NCI-H748 (cell line): ENCODE measurements at regions not wholly inside any gene's neighbourhood (a gene's known extent, or its start where the extent isn't known, plus 50 kb on each side); places are given as distances from the start of the nearest gene placed in this dataset.
"Not testable (repeated sequence)": the region's sequence is repeated elsewhere in the genome, so short reads cannot be mapped to it uniquely, and the experiment has no call there.

Experiments
- DNase-seq: peaks from one replicate; lab custom pipeline; 2025; ENCODE audit not compliant: unreplicated experiment; lab: John Stamatoyannopoulos, UW

- DNase-seq: peak; percentile 55
Measured at GRCh38 chr2:187986390-187987105, 305.1 kb upstream of the GULP1 start.

GRCh38 chr2:187988348-187988747 lies 303.3 kb upstream of the GULP1 start:
- DNase-seq: peak; percentile 31

- DNase-seq: peak; percentile 77
Measured at GRCh38 chr2:187989925-187990623, 301.6 kb upstream of the GULP1 start.

GRCh38 chr2:187991389-187991788 lies 300.3 kb upstream of the GULP1 start:
- no peak for DNase-seq

- DNase-seq: peak; percentile 95
Measured at GRCh38 chr2:187994464-187995331, 297.0 kb upstream of the GULP1 start.

GRCh38 chr2:187995556-187995955 lies 296.1 kb upstream of the GULP1 start:
- no peak for DNase-seq

- DNase-seq: no peak
Measured at GRCh38 chr2:187996630-187997029, 295.0 kb upstream of the GULP1 start.

- DNase-seq: no peak
Measured at GRCh38 chr2:188000189-188000588, 291.5 kb upstream of the GULP1 start.

- DNase-seq: no peak
Measured at GRCh38 chr2:188003800-188004199, 287.9 kb upstream of the GULP1 start.

- no peak for DNase-seq
Measured at GRCh38 chr2:188013767-188014166, 277.9 kb upstream of the GULP1 start.

- DNase-seq: no peak
Measured at GRCh38 chr2:188016917-188017316, 274.8 kb upstream of the GULP1 start.

- DNase-seq: no peak
Measured at GRCh38 chr2:188022389-188022788, 269.3 kb upstream of the GULP1 start.

GRCh38 chr2:188023035-188023434 lies 268.6 kb upstream of the GULP1 start:
- DNase-seq: no peak

- no peak for DNase-seq
Measured at GRCh38 chr2:188024811-188025210, 266.9 kb upstream of the GULP1 start.

- DNase-seq: no peak
Measured at GRCh38 chr2:188028739-188029138, 262.9 kb upstream of the GULP1 start.

- DNase-seq: no peak
Measured at GRCh38 chr2:188032306-188032705, 259.4 kb upstream of the GULP1 start.

- no peak for DNase-seq
Measured at GRCh38 chr2:188032786-188033185, 258.9 kb upstream of the GULP1 start.

- not testable (repeated sequence) for DNase-seq
Measured at GRCh38 chr2:188033240-188033639, 258.4 kb upstream of the GULP1 start.

- not testable (repeated sequence) for DNase-seq
Measured at GRCh38 chr2:188034102-188034501, 257.6 kb upstream of the GULP1 start.

GRCh38 chr2:188035377-188035776 lies 256.3 kb upstream of the GULP1 start:
- DNase-seq: not testable (repeated sequence)

- not testable (repeated sequence) for DNase-seq
Measured at GRCh38 chr2:188036786-188037185, 254.9 kb upstream of the GULP1 start.

- no peak for DNase-seq
Measured at GRCh38 chr2:188039307-188039706, 252.4 kb upstream of the GULP1 start.
